OCI-LY7 (cell line): ENCODE measurements at regions not wholly inside any gene's neighbourhood (a gene's known extent, or its start where the extent isn't known, plus 50 kb on each side); places are given as distances from the start of the nearest gene placed in this dataset.

Experiments used
- BruUV-seq: library from RNA; stranded (reverse); fragments of 400-500 nt; replicated peaks from 2 replicates; lab custom pipeline; 2021; lab: Mats Ljungman, UMichigan
- CTCF ChIA-PET: fragments of 300-600 bp; sonication (Branson Sonifier 250); formaldehyde crosslinking; loops from one replicate; lab custom pipeline; 2022; ENCODE audit warnings: antibody characterized with exemption; ENCODE audit not compliant: unreplicated experiment; lab: Charles Lee
- POLR2A ChIA-PET: fragments of 300-600 bp; sonication (Branson Sonifier 250); formaldehyde crosslinking; loops from one replicate; lab custom pipeline; 2022; ENCODE audit warnings: antibody characterized with exemption; lab: Charles Lee
- DNase-seq: peaks from one replicate; pipeline ENCODE4 v3.0.0-alpha.2; 2015; ENCODE audit warnings: low spot score
- H2AFZ ChIP-seq: fragments of 200-600 bp; sonication (generic), shearing (Covaris generic); 2 replicates; pipeline ENCODE4 v1.6.1; 2014; ENCODE audit warnings: mild to moderate bottlenecking, antibody characterized with exemption, low read length, moderate library complexity
- H3K27ac ChIP-seq: fragments of 200-600 bp; sonication (generic); 2 replicates; pipeline ENCODE4 v1.5.1; 2014; ENCODE audit warnings: mixed run types, low read depth, mild to moderate bottlenecking, moderate library complexity, low read length, inconsistent platforms; ENCODE audit not compliant: poor library complexity, severe bottlenecking
- H3K36me3 ChIP-seq: fragments of 200-600 bp; sonication (generic); 2 replicates; pipeline ENCODE4 v1.6.1; 2014; ENCODE audit warnings: mild to moderate bottlenecking, antibody characterized with exemption, low read length, moderate library complexity, mixed read lengths; ENCODE audit not compliant: insufficient read depth
- H3K4me1 ChIP-seq: fragments of 200-600 bp; sonication (generic); 2 replicates; pipeline ENCODE4 v1.5.1; 2014; ENCODE audit warnings: mild to moderate bottlenecking, low read length; ENCODE audit not compliant: insufficient read depth, poor library complexity, severe bottlenecking
- H3K4me2 ChIP-seq: fragments of 200-600 bp; sonication (generic); 2 replicates; pipeline ENCODE4 v1.6.1; 2014; ENCODE audit warnings: mild to moderate bottlenecking, low read length
- H3K4me3 ChIP-seq: fragments of 200-600 bp; sonication (generic); 2 replicates; pipeline ENCODE4 v1.5.1; 2014; ENCODE audit warnings: mild to moderate bottlenecking, low read depth, low read length; ENCODE audit not compliant: poor library complexity, severe bottlenecking
- H3K79me2 ChIP-seq: fragments of 200-600 bp; sonication (generic); 2 replicates; pipeline ENCODE4 v1.6.1; 2016; ENCODE audit warnings: low read depth, mild to moderate bottlenecking, low read length, moderate library complexity, mixed read lengths; ENCODE audit not compliant: insufficient read depth
- H3K9me2 ChIP-seq: fragments of 200-600 bp; sonication (generic); 2 replicates; pipeline ENCODE4 v1.6.1; 2016; ENCODE audit warnings: mild to moderate bottlenecking, low read length, mixed read lengths; ENCODE audit not compliant: insufficient read depth
- H3K9me3 ChIP-seq: fragments of 200-600 bp; sonication (generic); 2 replicates; pipeline ENCODE4 v1.6.1; 2014; ENCODE audit warnings: mild to moderate bottlenecking, mixed run types, low read length, mixed read lengths
- H4K20me1 ChIP-seq: fragments of 200-600 bp; sonication (generic); 2 replicates; pipeline ENCODE4 v1.6.1; 2014; ENCODE audit warnings: mild to moderate bottlenecking, antibody characterized with exemption, low read length, moderate library complexity, mixed read lengths; ENCODE audit not compliant: insufficient read depth
- EZH2phosphoT487 ChIP-seq: fragments of 200-600 bp; sonication (generic); IDR thresholded peaks from 2 replicates; pipeline ENCODE4 v1.6.1; 2018; ENCODE audit warnings: low read depth, borderline replicate concordance, mild to moderate bottlenecking, mixed run types, antibody characterized with exemption, low read length, moderate library complexity, mixed read lengths
- intact Hi-C: fragments of 100-400 bp; cut with micrococcal nuclease; formaldehyde crosslinking; loops from one replicate; pipeline ENCODE4 v1.10.0; 2022; ENCODE audit not compliant: unreplicated experiment
- TF ChIP-seq, protein P1 (sequence below): fragments of 200-600 bp; sonication (generic); conservative IDR thresholded peaks from 2 replicates; pipeline ENCODE4 v1.5.1; 2014; ENCODE audit warnings: mild to moderate bottlenecking, antibody characterized with exemption, low read length, moderate library complexity, mixed read lengths

DNA sequence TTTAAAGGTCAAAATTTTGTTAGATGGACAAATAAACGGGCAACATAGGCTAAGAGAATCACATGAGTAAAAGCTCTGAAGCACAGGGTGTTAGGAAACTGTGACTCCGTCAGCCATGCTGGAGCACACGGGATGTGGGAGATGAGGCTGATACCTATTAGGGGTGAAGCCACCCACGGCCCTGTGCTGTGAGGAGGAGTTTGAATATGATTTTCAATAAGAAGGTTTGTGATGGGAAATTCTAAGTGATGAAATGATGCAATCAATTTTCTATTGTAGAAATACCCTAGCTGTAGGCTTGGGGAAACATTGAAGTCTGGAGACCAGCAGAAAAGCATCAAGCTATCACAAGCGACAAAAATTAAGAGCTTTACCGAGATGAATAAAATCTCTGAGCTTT is 431.3 kb downstream of the CMPK2 start:
- no peak overlapping the region for H3K4me3 ChIP-seq
- H3K27ac ChIP-seq = no peak overlapping the region
- no peak overlapping the region for H3K4me2 ChIP-seq
- H4K20me1 ChIP-seq = no peaks in the 10 kb centered on the region
- ChIA-PET POLR2A (interaction anchor here (1.1 kb wide), 1 partner anchor 11 kb away, joined by 3 read pairs; no protein-coding TSS in a partner anchor), CTCF (no interaction called here)
- no peak overlapping the region for H2AFZ ChIP-seq
- no peaks in the 10 kb centered on the region; the same call in 1 of the 2 replicates for H3K9me3 ChIP-seq
- H3K36me3 ChIP-seq = no peaks in the 10 kb centered on the region
- no peaks in the 10 kb centered on the region for H3K79me2 ChIP-seq
- BruUV-seq = no TSS peak
- TF ChIP-seq EZH2phosphoT487 = no peak
- TF ChIP-seq, protein P1, sequence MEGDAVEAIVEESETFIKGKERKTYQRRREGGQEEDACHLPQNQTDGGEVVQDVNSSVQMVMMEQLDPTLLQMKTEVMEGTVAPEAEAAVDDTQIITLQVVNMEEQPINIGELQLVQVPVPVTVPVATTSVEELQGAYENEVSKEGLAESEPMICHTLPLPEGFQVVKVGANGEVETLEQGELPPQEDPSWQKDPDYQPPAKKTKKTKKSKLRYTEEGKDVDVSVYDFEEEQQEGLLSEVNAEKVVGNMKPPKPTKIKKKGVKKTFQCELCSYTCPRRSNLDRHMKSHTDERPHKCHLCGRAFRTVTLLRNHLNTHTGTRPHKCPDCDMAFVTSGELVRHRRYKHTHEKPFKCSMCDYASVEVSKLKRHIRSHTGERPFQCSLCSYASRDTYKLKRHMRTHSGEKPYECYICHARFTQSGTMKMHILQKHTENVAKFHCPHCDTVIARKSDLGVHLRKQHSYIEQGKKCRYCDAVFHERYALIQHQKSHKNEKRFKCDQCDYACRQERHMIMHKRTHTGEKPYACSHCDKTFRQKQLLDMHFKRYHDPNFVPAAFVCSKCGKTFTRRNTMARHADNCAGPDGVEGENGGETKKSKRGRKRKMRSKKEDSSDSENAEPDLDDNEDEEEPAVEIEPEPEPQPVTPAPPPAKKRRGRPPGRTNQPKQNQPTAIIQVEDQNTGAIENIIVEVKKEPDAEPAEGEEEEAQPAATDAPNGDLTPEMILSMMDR = no peak
- no peaks in the 10 kb centered on the region for H3K4me1 ChIP-seq
- no peaks in the 10 kb centered on the region for H3K9me2 ChIP-seq
- DNase-seq = no peak
- intact Hi-C loops = no loop called here

DNA sequence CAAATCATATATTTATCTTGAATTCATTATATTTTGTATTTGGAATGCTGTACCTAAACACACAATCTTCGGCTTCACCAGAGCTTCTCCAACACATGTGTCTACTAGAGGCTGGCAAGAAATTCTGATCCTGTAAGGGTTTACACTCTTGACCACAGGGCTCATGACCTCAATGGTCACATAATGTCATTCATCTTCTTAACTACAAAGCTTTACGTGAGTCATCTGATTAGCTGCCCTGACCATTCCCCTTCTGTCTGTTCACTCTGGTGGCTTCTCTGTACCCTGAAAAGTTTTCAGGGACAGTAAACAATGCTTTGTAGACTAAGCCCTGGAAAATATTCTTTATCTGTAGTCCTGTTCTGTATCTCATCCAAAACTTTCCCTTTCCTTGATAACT is 423.9 kb downstream of the CMPK2 start:
- BruUV-seq = no TSS peak
- no peak for DNase-seq
- no peaks in the 10 kb centered on the region; the same call in 1 of the 2 replicates for H3K9me3 ChIP-seq
- no peak overlapping the region for H3K4me3 ChIP-seq
- TF ChIP-seq, protein P1 = no peak
- no peak for TF ChIP-seq EZH2phosphoT487
- no peaks in the 10 kb centered on the region for H3K36me3 ChIP-seq
- intact Hi-C loops = no loop called here
- H3K4me1 ChIP-seq = no peaks in the 10 kb centered on the region
- no peaks in the 10 kb centered on the region for H3K79me2 ChIP-seq
- no peak overlapping the region for H3K4me2 ChIP-seq
- ChIA-PET CTCF (interaction anchor here (0.6 kb wide), 1 partner anchor 251 kb away, joined by 3 read pairs; no protein-coding TSS in a partner anchor), POLR2A (interaction anchor here (1.0 to 1.1 kb wide), 3 partner anchors 10 to 21 kb away, joined by 3 to 6 read pairs (median 3); no protein-coding TSS in a partner anchor)
- no peaks in the 10 kb centered on the region for H4K20me1 ChIP-seq
- no peak overlapping the region for H3K27ac ChIP-seq
- H2AFZ ChIP-seq = no peak overlapping the region
- no peaks in the 10 kb centered on the region for H3K9me2 ChIP-seq

DNA sequence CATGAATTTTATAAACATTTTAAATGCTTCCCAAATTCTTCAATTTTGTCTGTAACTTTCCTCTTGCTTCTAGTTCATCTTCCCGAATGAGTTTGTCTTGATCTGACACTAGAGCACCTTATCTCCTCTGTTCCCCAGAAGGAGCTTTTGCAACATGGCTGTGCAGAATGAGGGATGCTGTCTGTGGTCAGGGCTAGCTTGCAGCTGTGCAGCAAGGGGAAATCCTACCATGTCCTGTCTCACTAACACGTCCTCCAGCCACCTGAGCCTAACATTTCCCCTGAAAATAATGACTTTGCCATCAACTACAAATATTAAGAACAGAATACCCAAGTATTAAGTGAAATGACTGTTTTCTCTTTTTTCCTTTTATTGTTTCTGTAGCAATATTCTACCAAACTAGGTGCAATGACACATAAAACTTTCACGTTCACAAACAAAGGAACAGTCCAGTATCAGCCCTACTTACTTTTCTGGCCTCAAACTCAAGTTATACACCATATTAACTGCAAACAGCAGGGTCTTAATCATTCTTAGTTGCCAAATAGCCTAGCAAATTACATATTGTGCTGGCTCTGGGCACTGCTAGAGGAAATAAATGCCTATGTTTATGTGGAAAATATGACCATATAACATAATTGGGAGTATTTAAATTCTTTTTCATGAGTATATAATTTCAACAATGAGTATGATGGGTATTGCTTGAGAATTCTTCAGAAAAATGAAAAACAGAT is 423.3 kb downstream of the CMPK2 start:
- H2AFZ ChIP-seq = peak overlapping the region; percentile 44; the same call in 1 of the 2 replicates
- H3K9me2 ChIP-seq = no peaks in the 10 kb centered on the region
- H3K4me3 ChIP-seq = no peak overlapping the region
- no peak overlapping the region for H3K27ac ChIP-seq
- no peak for TF ChIP-seq EZH2phosphoT487
- TF ChIP-seq, protein P1 = no peak
- no peaks in the 10 kb centered on the region for H3K4me1 ChIP-seq
- intact Hi-C loops = no loop called here
- ChIA-PET CTCF (interaction anchor here (0.6 kb wide), 1 partner anchor 252 kb away, joined by 3 read pairs; no protein-coding TSS in a partner anchor), POLR2A (interaction anchor here (1.0 kb wide), 1 partner anchor 12 kb away, joined by 3 read pairs; no protein-coding TSS in a partner anchor)
- peak; percentile 28 for DNase-seq
- H4K20me1 ChIP-seq = no peaks in the 10 kb centered on the region
- no peaks in the 10 kb centered on the region for H3K36me3 ChIP-seq
- no TSS peak for BruUV-seq
- H3K79me2 ChIP-seq = no peaks in the 10 kb centered on the region
- no peak overlapping the region for H3K4me2 ChIP-seq
- no peaks in the 10 kb centered on the region for H3K9me3 ChIP-seq
